ENCODE measurements at regions not wholly inside any gene's neighbourhood (a gene's known extent, or its start where the extent isn't known, plus 50 kb on each side); places are given as distances from the start of the nearest gene placed in this dataset.

GRCh38 chr18:22685788-22686187, 247.3 kb upstream of the RBBP8 start:
- intact Hi-C loops (cut with DNase I) = loop anchor here (10.0 kb wide), 3 partner anchors 79 to 121 kb away; no protein-coding TSS in a partner anchor
- Histone ChIP-seq H3K4me3 (no peak overlapping the region), H3K27me3 (replicated peaks; ENCODE audit: insufficient read depth) (no peaks in the 10 kb centered on the region), H3K27ac (no peak overlapping the region), H3K4me1 (replicated peaks) (no peaks in the 10 kb centered on the region), H3K36me3 (no peaks in the 10 kb centered on the region), H3K9me3 (no peaks in the 10 kb centered on the region)
- 96% methylated on average over 2 of the region's 2 CpGs for WGBS
- TF ChIP-seq POLR2A (IDR thresholded peaks at IDR 0.05) = no peak
- TF ChIP-seq POLR2AphosphoS5 (IDR thresholded peaks at IDR 0.05) = no peak
- no peak for TF ChIP-seq CTCF (IDR thresholded peaks at IDR 0.05)
- DNase-seq (ENCODE audit: low spot score) = no peak

GRCh38 chr18:22687892-22688680, 245.0 kb upstream of the RBBP8 start:
- Histone ChIP-seq H3K9me3 (no peaks in the 10 kb centered on the region), H3K4me1 (replicated peaks) (no peaks in the 10 kb centered on the region), H3K36me3 (no peaks in the 10 kb centered on the region), H3K27ac (no peak overlapping the region), H3K4me3 (no peak overlapping the region), H3K27me3 (replicated peaks; ENCODE audit: insufficient read depth) (no peaks in the 10 kb centered on the region)
- WGBS = 63% methylated on average over 3 of the region's 3 CpGs
- TF ChIP-seq POLR2A (IDR thresholded peaks at IDR 0.05) (no peak), POLR2AphosphoS5 (IDR thresholded peaks at IDR 0.05) (no peak), CTCF (IDR thresholded peaks at IDR 0.05) (no peak)
- intact Hi-C loops (cut with DNase I) = loop anchor here (10.0 kb wide), 3 partner anchors 77 to 123 kb away; no protein-coding TSS in a partner anchor
- DNase-seq (ENCODE audit: low spot score) = no peak

GRCh38 chr18:22688877-22689496, 244.1 kb upstream of the RBBP8 start:
- intact Hi-C loops (cut with DNase I) = loop anchor here (10.0 kb wide), 3 partner anchors 76 to 124 kb away; no protein-coding TSS in a partner anchor
- Histone ChIP-seq H3K4me1 (replicated peaks) (no peaks in the 10 kb centered on the region), H3K27me3 (replicated peaks; ENCODE audit: insufficient read depth) (no peaks in the 10 kb centered on the region), H3K9me3 (no peaks in the 10 kb centered on the region), H3K36me3 (no peaks in the 10 kb centered on the region), H3K27ac (no peak overlapping the region), H3K4me3 (no peak overlapping the region)
- no peak for TF ChIP-seq POLR2A (IDR thresholded peaks at IDR 0.05)
- TF ChIP-seq CTCF (IDR thresholded peaks at IDR 0.05) = no peak
- no peak for TF ChIP-seq POLR2AphosphoS5 (IDR thresholded peaks at IDR 0.05)
- DNase-seq (ENCODE audit: low spot score) = no peak
- 89% methylated on average over 4 of the region's 4 CpGs for WGBS

GRCh38 chr18:22689712-22690111, 243.4 kb upstream of the RBBP8 start:
- Histone ChIP-seq H3K27me3 (replicated peaks; ENCODE audit: insufficient read depth) (no peaks in the 10 kb centered on the region), H3K36me3 (no peaks in the 10 kb centered on the region), H3K9me3 (no peaks in the 10 kb centered on the region), H3K27ac (no peak overlapping the region), H3K4me1 (replicated peaks) (no peaks in the 10 kb centered on the region), H3K4me3 (no peak overlapping the region)
- DNase-seq (ENCODE audit: low spot score) = no peak
- intact Hi-C loops (cut with DNase I) = loop anchor here (10.0 kb wide), 3 partner anchors 75 to 125 kb away; no protein-coding TSS in a partner anchor
- TF ChIP-seq CTCF (IDR thresholded peaks at IDR 0.05) (no peak), POLR2AphosphoS5 (IDR thresholded peaks at IDR 0.05) (no peak), POLR2A (IDR thresholded peaks at IDR 0.05) (no peak)

Measured in prostate gland (tissue), 2 donors.